Hematopoietic multipotent progenitor cell treated with erythropoietin and hydrocortisone succinate and interleukin-3 and kit ligand, for 15 days (in vitro differentiated cells): ENCODE measurements at regions not wholly inside any gene's neighbourhood (a gene's known extent, or its start where the extent isn't known, plus 50 kb on each side); places are given as distances from the start of the nearest gene placed in this dataset.
"Not testable (repeated sequence)": the region's sequence is repeated elsewhere in the genome, so short reads cannot be mapped to it uniquely, and the experiment has no call there.

Source experiments
- DNase-seq: peaks from one replicate; pipeline ENCODE4 v3.0.0-alpha.2; 2015; ENCODE audit warnings: low spot score

GRCh38 chr6:93675856-93676417 is 256.6 kb upstream of the EPHA7 start:
- DNase-seq = no peak

- no peak for DNase-seq
Measured at GRCh38 chr6:93663111-93663510, 243.8 kb upstream of the EPHA7 start.

- DNase-seq = no peak
Measured at GRCh38 chr6:93654548-93654947, 235.2 kb upstream of the EPHA7 start.

GRCh38 chr6:93644611-93645010 is 225.3 kb upstream of the EPHA7 start:
- DNase-seq = no peak

GRCh38 chr6:93639126-93639525 is 219.8 kb upstream of the EPHA7 start:
- no peak for DNase-seq

GRCh38 chr6:93636987-93637664 is 217.8 kb upstream of the EPHA7 start:
- not testable (repeated sequence) for DNase-seq

GRCh38 chr6:93624408-93624807 is 205.0 kb upstream of the EPHA7 start:
- peak; percentile 2 for DNase-seq

- no peak for DNase-seq
Measured at GRCh38 chr6:93621442-93621841, 202.1 kb upstream of the EPHA7 start.

GRCh38 chr6:93604951-93605350 is 185.6 kb upstream of the EPHA7 start:
- no peak for DNase-seq

GRCh38 chr6:93592417-93592816 is 173.1 kb upstream of the EPHA7 start:
- no peak for DNase-seq

- no peak for DNase-seq
Measured at GRCh38 chr6:93586306-93586705, 166.9 kb upstream of the EPHA7 start.

- DNase-seq = no peak
Measured at GRCh38 chr6:93584300-93584699, 164.9 kb upstream of the EPHA7 start.

GRCh38 chr6:93581371-93581770 is 162.0 kb upstream of the EPHA7 start:
- no peak for DNase-seq

GRCh38 chr6:93580446-93580845 is 161.1 kb upstream of the EPHA7 start:
- no peak for DNase-seq

- no peak for DNase-seq
Measured at GRCh38 chr6:93575495-93576267, 156.3 kb upstream of the EPHA7 start.

- no peak for DNase-seq
Measured at GRCh38 chr6:93574299-93574698, 154.9 kb upstream of the EPHA7 start.

GRCh38 chr6:93571346-93571745 is 152.0 kb upstream of the EPHA7 start:
- DNase-seq = no peak

- no peak for DNase-seq
Measured at GRCh38 chr6:93568169-93568568, 148.8 kb upstream of the EPHA7 start.

GRCh38 chr6:93567164-93567563 is 147.8 kb upstream of the EPHA7 start:
- DNase-seq = no peak

- DNase-seq = no peak
Measured at GRCh38 chr6:93566285-93566684, 146.9 kb upstream of the EPHA7 start.

- DNase-seq = no peak
Measured at GRCh38 chr6:93562582-93562981, 143.2 kb upstream of the EPHA7 start.

GRCh38 chr6:93555292-93555691 is 135.9 kb upstream of the EPHA7 start:
- no peak for DNase-seq

GRCh38 chr6:93554018-93554417 is 134.7 kb upstream of the EPHA7 start:
- no peak for DNase-seq
